HepG2 (cell line): ENCODE measurements at regions not wholly inside any gene's neighbourhood (a gene's known extent, or its start where the extent isn't known, plus 50 kb on each side); places are given as distances from the start of the nearest gene placed in this dataset.

Source experiments
- ATF6 ChIP-seq: sonication (generic); formaldehyde crosslinking; conservative IDR thresholded peaks from 2 replicates; pipeline ENCODE4 v1.4.0; 2020; ENCODE audit warnings: missing genetic modification reagents
- NFKBIZ ChIP-seq: IDR thresholded peaks from 2 replicates; pipeline ENCODE4 v1.6.1; 2018; ENCODE audit warnings: missing genetic modification reagents, missing compliant biosample characterization
- ZFP41 ChIP-seq: sonication (generic); formaldehyde crosslinking; IDR thresholded peaks from 2 replicates; pipeline ENCODE4 v1.4.0; 2020; ENCODE audit warnings: mild to moderate bottlenecking, missing genetic modification reagents, borderline replicate concordance
- TF ChIP-seq, protein P1 (sequence below): sonication (generic); formaldehyde crosslinking; IDR thresholded peaks from 2 replicates; pipeline ENCODE4 v1.5.0; 2020; ENCODE audit warnings: mild to moderate bottlenecking, missing genetic modification reagents, moderate library complexity

DNA sequence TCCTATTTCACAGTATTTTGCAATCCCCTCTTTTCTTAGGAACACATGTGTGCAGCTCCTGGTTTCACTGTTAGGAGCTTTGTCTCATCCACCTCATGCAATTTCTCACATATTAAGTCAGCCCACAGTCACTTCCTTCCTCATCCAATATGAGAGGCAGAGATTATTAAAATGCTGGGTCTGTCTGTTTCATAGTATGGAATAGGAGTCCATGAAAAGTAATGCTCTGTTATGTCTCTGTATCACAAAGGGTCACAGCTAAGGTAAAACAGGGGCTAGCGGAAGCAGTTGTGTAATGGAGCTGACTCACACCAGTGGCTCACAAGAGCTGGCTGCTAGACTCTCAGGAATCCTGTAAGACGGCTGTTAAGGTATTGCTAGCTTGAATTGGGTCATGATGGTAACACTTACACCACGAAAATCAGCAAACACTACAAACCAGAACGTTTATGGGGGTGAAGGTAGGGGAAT, 216.5 kb downstream of the EFNB2 start:
- TF ChIP-seq ATF6 (no peak), NFKBIZ (no peak), ZFP41 (no peak)
- TF ChIP-seq, protein P1, sequence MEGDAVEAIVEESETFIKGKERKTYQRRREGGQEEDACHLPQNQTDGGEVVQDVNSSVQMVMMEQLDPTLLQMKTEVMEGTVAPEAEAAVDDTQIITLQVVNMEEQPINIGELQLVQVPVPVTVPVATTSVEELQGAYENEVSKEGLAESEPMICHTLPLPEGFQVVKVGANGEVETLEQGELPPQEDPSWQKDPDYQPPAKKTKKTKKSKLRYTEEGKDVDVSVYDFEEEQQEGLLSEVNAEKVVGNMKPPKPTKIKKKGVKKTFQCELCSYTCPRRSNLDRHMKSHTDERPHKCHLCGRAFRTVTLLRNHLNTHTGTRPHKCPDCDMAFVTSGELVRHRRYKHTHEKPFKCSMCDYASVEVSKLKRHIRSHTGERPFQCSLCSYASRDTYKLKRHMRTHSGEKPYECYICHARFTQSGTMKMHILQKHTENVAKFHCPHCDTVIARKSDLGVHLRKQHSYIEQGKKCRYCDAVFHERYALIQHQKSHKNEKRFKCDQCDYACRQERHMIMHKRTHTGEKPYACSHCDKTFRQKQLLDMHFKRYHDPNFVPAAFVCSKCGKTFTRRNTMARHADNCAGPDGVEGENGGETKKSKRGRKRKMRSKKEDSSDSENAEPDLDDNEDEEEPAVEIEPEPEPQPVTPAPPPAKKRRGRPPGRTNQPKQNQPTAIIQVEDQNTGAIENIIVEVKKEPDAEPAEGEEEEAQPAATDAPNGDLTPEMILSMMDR (CRISPR knock-in tag) = no peak
